ENCODE measurements at regions not wholly inside any gene's neighbourhood (a gene's known extent, or its start where the extent isn't known, plus 50 kb on each side); places are given as distances from the start of the nearest gene placed in this dataset.

DNA sequence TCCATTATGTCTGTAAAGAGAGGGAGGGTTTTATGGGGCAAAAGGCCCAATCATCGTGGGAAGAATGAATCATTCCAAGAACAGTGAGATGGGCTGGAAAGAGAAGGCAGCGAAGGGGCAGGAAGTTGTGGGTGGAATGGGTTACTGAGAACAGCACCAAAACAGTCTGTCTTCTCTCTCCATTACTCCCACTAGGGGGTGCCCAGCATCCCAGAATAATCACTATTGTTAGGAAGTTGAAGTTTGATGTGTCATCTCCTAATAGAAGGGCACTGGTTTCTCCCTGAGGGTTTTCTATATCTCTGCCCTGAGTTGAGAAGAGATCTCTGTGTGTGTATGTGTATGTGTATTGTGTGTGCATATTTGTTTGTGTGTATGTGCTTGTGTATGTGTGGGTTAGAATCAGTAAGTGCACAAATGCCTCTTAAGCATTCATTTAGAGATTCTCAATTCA lies 76.6 kb upstream of the MAP4K3 start (continued):
- TF ChIP-seq, protein P1, sequence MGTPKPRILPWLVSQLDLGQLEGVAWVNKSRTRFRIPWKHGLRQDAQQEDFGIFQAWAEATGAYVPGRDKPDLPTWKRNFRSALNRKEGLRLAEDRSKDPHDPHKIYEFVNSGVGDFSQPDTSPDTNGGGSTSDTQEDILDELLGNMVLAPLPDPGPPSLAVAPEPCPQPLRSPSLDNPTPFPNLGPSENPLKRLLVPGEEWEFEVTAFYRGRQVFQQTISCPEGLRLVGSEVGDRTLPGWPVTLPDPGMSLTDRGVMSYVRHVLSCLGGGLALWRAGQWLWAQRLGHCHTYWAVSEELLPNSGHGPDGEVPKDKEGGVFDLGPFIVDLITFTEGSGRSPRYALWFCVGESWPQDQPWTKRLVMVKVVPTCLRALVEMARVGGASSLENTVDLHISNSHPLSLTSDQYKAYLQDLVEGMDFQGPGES (IDR thresholded peaks at IDR 0.05): no peak
- no peak for TF ChIP-seq ZNF217 (IDR thresholded peaks at IDR 0.05)
- TF ChIP-seq MYB (IDR thresholded peaks at IDR 0.05; ENCODE audit: borderline replicate concordance, low read depth, low read length): no peak
- TF ChIP-seq, protein P2, sequence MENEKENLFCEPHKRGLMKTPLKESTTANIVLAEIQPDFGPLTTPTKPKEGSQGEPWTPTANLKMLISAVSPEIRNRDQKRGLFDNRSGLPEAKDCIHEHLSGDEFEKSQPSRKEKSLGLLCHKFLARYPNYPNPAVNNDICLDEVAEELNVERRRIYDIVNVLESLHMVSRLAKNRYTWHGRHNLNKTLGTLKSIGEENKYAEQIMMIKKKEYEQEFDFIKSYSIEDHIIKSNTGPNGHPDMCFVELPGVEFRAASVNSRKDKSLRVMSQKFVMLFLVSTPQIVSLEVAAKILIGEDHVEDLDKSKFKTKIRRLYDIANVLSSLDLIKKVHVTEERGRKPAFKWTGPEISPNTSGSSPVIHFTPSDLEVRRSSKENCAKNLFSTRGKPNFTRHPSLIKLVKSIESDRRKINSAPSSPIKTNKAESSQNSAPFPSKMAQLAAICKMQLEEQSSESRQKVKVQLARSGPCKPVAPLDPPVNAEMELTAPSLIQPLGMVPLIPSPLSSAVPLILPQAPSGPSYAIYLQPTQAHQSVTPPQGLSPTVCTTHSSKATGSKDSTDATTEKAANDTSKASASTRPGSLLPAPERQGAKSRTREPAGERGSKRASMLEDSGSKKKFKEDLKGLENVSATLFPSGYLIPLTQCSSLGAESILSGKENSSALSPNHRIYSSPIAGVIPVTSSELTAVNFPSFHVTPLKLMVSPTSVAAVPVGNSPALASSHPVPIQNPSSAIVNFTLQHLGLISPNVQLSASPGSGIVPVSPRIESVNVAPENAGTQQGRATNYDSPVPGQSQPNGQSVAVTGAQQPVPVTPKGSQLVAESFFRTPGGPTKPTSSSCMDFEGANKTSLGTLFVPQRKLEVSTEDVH (IDR thresholded peaks at IDR 0.05; ENCODE audit: low read depth, partially characterized antibody): no peak
- TF ChIP-seq, protein P3, sequence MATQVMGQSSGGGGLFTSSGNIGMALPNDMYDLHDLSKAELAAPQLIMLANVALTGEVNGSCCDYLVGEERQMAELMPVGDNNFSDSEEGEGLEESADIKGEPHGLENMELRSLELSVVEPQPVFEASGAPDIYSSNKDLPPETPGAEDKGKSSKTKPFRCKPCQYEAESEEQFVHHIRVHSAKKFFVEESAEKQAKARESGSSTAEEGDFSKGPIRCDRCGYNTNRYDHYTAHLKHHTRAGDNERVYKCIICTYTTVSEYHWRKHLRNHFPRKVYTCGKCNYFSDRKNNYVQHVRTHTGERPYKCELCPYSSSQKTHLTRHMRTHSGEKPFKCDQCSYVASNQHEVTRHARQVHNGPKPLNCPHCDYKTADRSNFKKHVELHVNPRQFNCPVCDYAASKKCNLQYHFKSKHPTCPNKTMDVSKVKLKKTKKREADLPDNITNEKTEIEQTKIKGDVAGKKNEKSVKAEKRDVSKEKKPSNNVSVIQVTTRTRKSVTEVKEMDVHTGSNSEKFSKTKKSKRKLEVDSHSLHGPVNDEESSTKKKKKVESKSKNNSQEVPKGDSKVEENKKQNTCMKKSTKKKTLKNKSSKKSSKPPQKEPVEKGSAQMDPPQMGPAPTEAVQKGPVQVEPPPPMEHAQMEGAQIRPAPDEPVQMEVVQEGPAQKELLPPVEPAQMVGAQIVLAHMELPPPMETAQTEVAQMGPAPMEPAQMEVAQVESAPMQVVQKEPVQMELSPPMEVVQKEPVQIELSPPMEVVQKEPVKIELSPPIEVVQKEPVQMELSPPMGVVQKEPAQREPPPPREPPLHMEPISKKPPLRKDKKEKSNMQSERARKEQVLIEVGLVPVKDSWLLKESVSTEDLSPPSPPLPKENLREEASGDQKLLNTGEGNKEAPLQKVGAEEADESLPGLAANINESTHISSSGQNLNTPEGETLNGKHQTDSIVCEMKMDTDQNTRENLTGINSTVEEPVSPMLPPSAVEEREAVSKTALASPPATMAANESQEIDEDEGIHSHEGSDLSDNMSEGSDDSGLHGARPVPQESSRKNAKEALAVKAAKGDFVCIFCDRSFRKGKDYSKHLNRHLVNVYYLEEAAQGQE (IDR thresholded peaks at IDR 0.05; ENCODE audit: low read depth, low read length): no peak
- TF ChIP-seq SIN3A (IDR thresholded peaks at IDR 0.05; ENCODE audit: low read depth, low read length): no peak
- no peak for TF ChIP-seq NR2C2 (IDR thresholded peaks at IDR 0.05; ENCODE audit: borderline replicate concordance, control insufficient read depth, insufficient read length, low read depth)
- no peak for TF ChIP-seq NBN (IDR thresholded peaks at IDR 0.05)
- no peak for TF ChIP-seq CEBPB (IDR thresholded peaks at IDR 0.05; ENCODE audit: borderline replicate concordance in 1 of 2, low read depth in 2 of 2, low read length in 2 of 2)
- TF ChIP-seq YY1 (IDR thresholded peaks at IDR 0.05; ENCODE audit: low read depth, low read length): no peak
- no peak for TF ChIP-seq PAX8 (IDR thresholded peaks at IDR 0.05)
- TF ChIP-seq SRF (IDR thresholded peaks at IDR 0.05; ENCODE audit: low read depth in 2 of 2, low read length in 2 of 2): no peak
- no peak for TF ChIP-seq NFYA (IDR thresholded peaks at IDR 0.05; ENCODE audit: borderline replicate concordance, low read depth, low read length)
- no peak for TF ChIP-seq RB1 (IDR thresholded peaks at IDR 0.05; ENCODE audit: borderline replicate concordance)
- no peak for TF ChIP-seq BMI1 (IDR thresholded peaks at IDR 0.05; ENCODE audit: borderline replicate concordance)
- peak; percentile 79 for TF ChIP-seq NFIC (IDR thresholded peaks at IDR 0.05; ENCODE audit: low read depth, low read length)
- no peak for TF ChIP-seq DPF2 (IDR thresholded peaks at IDR 0.05)
- no peak for TF ChIP-seq BRCA1 (IDR thresholded peaks at IDR 0.05; ENCODE audit: low read depth, low read length)
- no peak for TF ChIP-seq POLR2A (IDR thresholded peaks at IDR 0.05; ENCODE audit: low read depth, low read length)
- no peak for TF ChIP-seq POLR2AphosphoS5 (IDR thresholded peaks at IDR 0.05; ENCODE audit: low read length)
- TF ChIP-seq BHLHE40 (IDR thresholded peaks at IDR 0.05; ENCODE audit: borderline replicate concordance in 1 of 2, low read depth in 2 of 2, low read length in 1 of 2): no peak
- no peak for TF ChIP-seq KLF5 (IDR thresholded peaks at IDR 0.05; ENCODE audit: partially characterized antibody)
- TF ChIP-seq GATAD2B (conservative IDR thresholded peaks at IDR 0.05; ENCODE audit: low read depth): no peak
- peak; percentile 55; the same call in 1 of the 2 replicates for TF ChIP-seq TCF3 (IDR thresholded peaks at IDR 0.05; ENCODE audit: borderline replicate concordance, insufficient read depth, low read depth, low read length)
- no peak for TF ChIP-seq ZSCAN29 (IDR thresholded peaks at IDR 0.05)
- TF ChIP-seq FOXK2 (IDR thresholded peaks at IDR 0.05): no peak
